PC-9 (cell line): ENCODE measurements at regions not wholly inside any gene's neighbourhood (a gene's known extent, or its start where the extent isn't known, plus 50 kb on each side); places are given as distances from the start of the nearest gene placed in this dataset.

Source experiments
- BruUV-seq: library from RNA; stranded (reverse); fragments of 400-500 nt; replicated peaks from 2 replicates; lab custom pipeline; 2021; lab: Mats Ljungman, UMichigan
- CTCF ChIA-PET: fragments of 300-600 bp; sonication (Branson Sonifier 250); formaldehyde crosslinking; loops from one replicate; lab custom pipeline; 2022; ENCODE audit warnings: antibody characterized with exemption; lab: Charles Lee
- POLR2A ChIA-PET: fragments of 300-600 bp; sonication (Branson Sonifier 250); formaldehyde crosslinking; loops from one replicate; lab custom pipeline; 2022; ENCODE audit warnings: antibody characterized with exemption; ENCODE audit not compliant: unreplicated experiment; lab: Charles Lee
- DNase-seq, 2 experiments: peaks; one replicate each; pipeline versions ENCODE4 v3.0.0 to v3.0.0-alpha.2; 2015 to 2022; ENCODE audit warnings: mixed read lengths in 1 of 2
- H2AFZ ChIP-seq: fragments of 200-600 bp; sonication (generic); 2 replicates; pipeline ENCODE4 v1.8.1; 2017; ENCODE audit warnings: antibody characterized with exemption
- H3F3A ChIP-seq: fragments of 200-600 bp; sonication (generic); 2 replicates; pipeline ENCODE4 v1.8.1; 2017; ENCODE audit warnings: antibody characterized with exemption, mild to moderate bottlenecking, low read depth; ENCODE audit not compliant: insufficient read depth
- H3K27ac ChIP-seq: fragments of 200-600 bp; sonication (generic); 2 replicates; pipeline ENCODE4 v1.6.1; 2016; ENCODE audit warnings: mixed run types
- H3K27me3 ChIP-seq: fragments of 200-600 bp; sonication (generic); 2 replicates; pipeline ENCODE4 v1.6.1; 2016; ENCODE audit warnings: low read depth, mixed run types; ENCODE audit not compliant: insufficient read depth
- H3K36me3 ChIP-seq: fragments of 200-600 bp; sonication (generic); 2 replicates; pipeline ENCODE4 v1.6.1; 2016; ENCODE audit warnings: low read depth, mixed run types
- H3K4me1 ChIP-seq: fragments of 200-600 bp; sonication (generic); replicated peaks from 2 replicates; pipeline ENCODE4 v1.6.1; 2016; ENCODE audit warnings: mixed run types; ENCODE audit not compliant: insufficient read depth
- H3K4me2 ChIP-seq: fragments of 200-600 bp; sonication (generic); 2 replicates; pipeline ENCODE4 v1.6.1; 2017; ENCODE audit warnings: mixed run types
- H3K4me3 ChIP-seq: fragments of 200-600 bp; sonication (generic); 2 replicates; pipeline ENCODE4 v1.6.1; 2016; ENCODE audit warnings: mixed run types
- H3K79me2 ChIP-seq: fragments of 200-600 bp; sonication (generic); 2 replicates; pipeline ENCODE4 v1.6.1; 2017; ENCODE audit warnings: low read depth, mixed run types
- H3K9me2 ChIP-seq: fragments of 200-600 bp; sonication (generic); 2 replicates; pipeline ENCODE4 v1.8.1; 2017; ENCODE audit warnings: mild to moderate bottlenecking; ENCODE audit not compliant: insufficient read depth
- H3K9me3 ChIP-seq: fragments of 200-600 bp; sonication (generic); 2 replicates; pipeline ENCODE4 v1.8.1; 2016; ENCODE audit warnings: low read depth; ENCODE audit not compliant: insufficient read depth
- H4K20me1 ChIP-seq: fragments of 200-600 bp; sonication (generic); 2 replicates; pipeline ENCODE4 v1.8.1; 2017; ENCODE audit not compliant: insufficient read depth
- CTCF ChIP-seq: fragments of 200-600 bp; sonication (generic); conservative IDR thresholded peaks from 2 replicates; pipeline ENCODE4 v1.6.1; 2017; ENCODE audit warnings: mixed run types, antibody characterized with exemption, mild to moderate bottlenecking, moderate library complexity
- EZH2 ChIP-seq: fragments of 200-600 bp; sonication (generic); IDR thresholded peaks from 2 replicates; pipeline ENCODE4 v1.8.0; 2017; ENCODE audit warnings: antibody characterized with exemption, low read depth
- intact Hi-C: fragments of 100-400 bp; cut with micrococcal nuclease; formaldehyde crosslinking; loops from one replicate; pipeline ENCODE4 v1.10.0; 2022; ENCODE audit not compliant: unreplicated experiment

- CTCF ChIA-PET = no interaction called here
Measured at GRCh38 chr9:7937761-7938491, 138.3 kb upstream of the DMAC1 start.

DNA sequence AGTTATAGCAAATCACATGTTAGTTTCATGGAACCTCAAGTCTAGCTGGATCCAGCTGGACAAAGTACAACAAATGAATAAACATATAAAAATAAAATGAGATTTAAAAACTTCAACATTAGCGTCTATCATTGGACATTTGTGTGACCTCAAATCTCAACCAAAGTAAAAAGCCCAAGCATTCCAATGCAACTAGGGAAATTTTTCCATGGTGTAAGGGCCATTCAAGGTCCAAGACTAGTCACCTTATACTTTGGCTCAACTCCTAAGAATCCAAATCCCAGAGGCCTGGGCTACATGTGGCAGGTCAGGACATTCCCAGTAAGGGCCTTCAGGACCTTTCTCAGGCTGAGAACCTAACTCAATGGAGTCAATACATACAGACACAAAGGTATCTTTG, 137.4 kb upstream of the DMAC1 start:
- H3K4me2 ChIP-seq = no peak overlapping the region
- H3K4me3 ChIP-seq = no peak overlapping the region
- no peaks in the 10 kb centered on the region for H3K27me3 ChIP-seq
- ChIA-PET POLR2A (no interaction called here), CTCF (no interaction called here)
- TF ChIP-seq EZH2 = no peak
- H3F3A ChIP-seq = no peaks in the 10 kb centered on the region
- no peak overlapping the region for H3K27ac ChIP-seq
- no peaks in the 10 kb centered on the region for H3K36me3 ChIP-seq
- H3K4me1 ChIP-seq = no peaks in the 10 kb centered on the region
- H3K9me2 ChIP-seq = no peaks in the 10 kb centered on the region
- H3K79me2 ChIP-seq = no peaks in the 10 kb centered on the region
- no peaks in the 10 kb centered on the region for H3K9me3 ChIP-seq
- H4K20me1 ChIP-seq = no peaks in the 10 kb centered on the region
- no peak overlapping the region for H2AFZ ChIP-seq
- no TSS peak for BruUV-seq
- intact Hi-C loops = no loop called here
- no peak for DNase-seq

More at GRCh38 chr9:7937761-7938491, 138.3 kb upstream of the DMAC1 start:
- DNase-seq = no peak
- Histone ChIP-seq H3K4me3 (no peak overlapping the region), H3K27ac (no peak overlapping the region), H3K27me3 (no peaks in the 10 kb centered on the region), H3K79me2 (no peaks in the 10 kb centered on the region), H3K4me1 (no peaks in the 10 kb centered on the region), H2AFZ (no peak overlapping the region), H3K9me2 (no peaks in the 10 kb centered on the region), H4K20me1 (no peaks in the 10 kb centered on the region), H3K9me3 (no peaks in the 10 kb centered on the region), H3K36me3 (no peaks in the 10 kb centered on the region), H3K4me2 (no peak overlapping the region), H3F3A (no peaks in the 10 kb centered on the region)
- no TSS peak for BruUV-seq
- POLR2A ChIA-PET = no interaction called here
- intact Hi-C loops = no loop called here
- TF ChIP-seq EZH2 (no peak), CTCF (no peak)

GRCh38 chr9:7936163-7936562, 136.6 kb upstream of the DMAC1 start:
- Histone ChIP-seq H3K36me3 (no peaks in the 10 kb centered on the region), H3K27ac (no peak overlapping the region), H3K4me1 (no peaks in the 10 kb centered on the region), H3K4me3 (no peak overlapping the region), H3K9me3 (no peaks in the 10 kb centered on the region), H2AFZ (no peak overlapping the region), H3K79me2 (no peaks in the 10 kb centered on the region), H3F3A (no peaks in the 10 kb centered on the region), H3K9me2 (no peaks in the 10 kb centered on the region), H3K4me2 (no peak overlapping the region), H3K27me3 (no peaks in the 10 kb centered on the region), H4K20me1 (no peaks in the 10 kb centered on the region)
- intact Hi-C loops = no loop called here
- BruUV-seq = no TSS peak
- no peak for DNase-seq
- ChIA-PET POLR2A (no interaction called here), CTCF (no interaction called here)
- TF ChIP-seq CTCF (no peak), EZH2 (no peak)

- POLR2A ChIA-PET = no interaction called here
- no peak for DNase-seq
- H3K4me3 ChIP-seq = no peak overlapping the region
- no peaks in the 10 kb centered on the region for H3K9me3 ChIP-seq
- no peaks in the 10 kb centered on the region for H3K9me2 ChIP-seq
- intact Hi-C loops = no loop called here
- H3K27ac ChIP-seq = no peak overlapping the region
- H4K20me1 ChIP-seq = no peaks in the 10 kb centered on the region
- no peaks in the 10 kb centered on the region for H3K27me3 ChIP-seq
- CTCF ChIA-PET = no interaction called here
- no peaks in the 10 kb centered on the region for H3K4me1 ChIP-seq
- no peaks in the 10 kb centered on the region for H3K79me2 ChIP-seq
- H3K36me3 ChIP-seq = no peaks in the 10 kb centered on the region
- no peak overlapping the region for H3K4me2 ChIP-seq
- H2AFZ ChIP-seq = no peak overlapping the region
- BruUV-seq = no TSS peak
- no peaks in the 10 kb centered on the region for H3F3A ChIP-seq
- TF ChIP-seq EZH2 (no peak), CTCF (no peak)
Measured at GRCh38 chr9:7935681-7936080, 136.1 kb upstream of the DMAC1 start.
